ENCODE measurements at regions not wholly inside any gene's neighbourhood (a gene's known extent, or its start where the extent isn't known, plus 50 kb on each side); places are given as distances from the start of the nearest gene placed in this dataset.

GRCh38 chr10:113463083-113463482 is 89.8 kb upstream of the HABP2 start:
- Histone ChIP-seq H3K4me3 (ENCODE audit: low read length) (no peak overlapping the region), H3K9me3 (ENCODE audit: control insufficient read depth in 1 of 2, insufficient read depth in 1 of 2, low read length in 2 of 2) (no peaks in the 10 kb centered on the region), H3K36me3 (ENCODE audit: insufficient read depth, low read length) (no peaks in the 10 kb centered on the region), H3K27me3 (ENCODE audit: control insufficient read depth in 1 of 2, insufficient read depth in 2 of 2, low read length in 2 of 2) (peaks cover 0 to 15% of the 10 kb centered on the region in 2 experiments), H3K27ac (ENCODE audit: low read depth in 1 of 2, low read length in 2 of 2) (no peak overlapping the region), H3K4me1 (ENCODE audit: insufficient read depth, low read length) (no peaks in the 10 kb centered on the region)
- H3K4me3 Mint-ChIP-seq, result no peak overlapping the region
- no peak for TF ChIP-seq CTCF (IDR thresholded peaks at IDR 0.05)
- ATAC-seq (ENCODE audit: poor library complexity) (no peak), DNase-seq (no peak)
- no peak overlapping the region for H3K27ac Mint-ChIP-seq
- ChIA-PET POLR2A (no interaction called here), CTCF (no interaction called here)
- intact Hi-C loops (cut with DNase I, micrococcal nuclease), result no loop called here
- H3K27me3 Mint-ChIP-seq, result peaks cover 25% of the 10 kb centered on the region
- no peaks in the 10 kb centered on the region for H3K4me1 Mint-ChIP-seq (ENCODE audit: low read depth)
- no peaks in the 10 kb centered on the region for H3K36me3 Mint-ChIP-seq (ENCODE audit: low read depth)
- no peaks in the 10 kb centered on the region for H3K9me3 Mint-ChIP-seq

GRCh38 chr10:113463777-113464176 is 89.1 kb upstream of the HABP2 start:
- H3K4me1 Mint-ChIP-seq (ENCODE audit: low read depth), result no peaks in the 10 kb centered on the region
- ChIA-PET CTCF (no interaction called here), POLR2A (no interaction called here)
- H3K9me3 Mint-ChIP-seq, result no peaks in the 10 kb centered on the region
- H3K27me3 Mint-ChIP-seq, result peaks cover 18% of the 10 kb centered on the region
- no peak overlapping the region for H3K27ac ChIP-seq (ENCODE audit: low read depth in 1 of 2, low read length in 2 of 2)
- no peak overlapping the region for H3K27ac Mint-ChIP-seq
- DNase-seq, result no peak
- H3K36me3 Mint-ChIP-seq (ENCODE audit: low read depth), result no peaks in the 10 kb centered on the region
- peaks cover 0 to 10% of the 10 kb centered on the region in 2 experiments for H3K27me3 ChIP-seq (ENCODE audit: control insufficient read depth in 1 of 2, insufficient read depth in 2 of 2, low read length in 2 of 2)
- H3K36me3 ChIP-seq (ENCODE audit: insufficient read depth, low read length), result no peaks in the 10 kb centered on the region
- no peaks in the 10 kb centered on the region for H3K9me3 ChIP-seq (ENCODE audit: control insufficient read depth in 1 of 2, insufficient read depth in 1 of 2, low read length in 2 of 2)
- no peak overlapping the region for H3K4me3 ChIP-seq (ENCODE audit: low read length)
- H3K4me1 ChIP-seq (ENCODE audit: insufficient read depth, low read length), result no peaks in the 10 kb centered on the region
- no peak for TF ChIP-seq CTCF (IDR thresholded peaks at IDR 0.05)
- no peak for ATAC-seq (ENCODE audit: poor library complexity)
- intact Hi-C loops (cut with DNase I, micrococcal nuclease), result no loop called here
- no peak overlapping the region for H3K4me3 Mint-ChIP-seq

GRCh38 chr10:113469796-113470195 is 83.1 kb upstream of the HABP2 start:
- DNase-seq, result no peak
- H3K4me1 ChIP-seq (ENCODE audit: insufficient read depth, low read length), result no peaks in the 10 kb centered on the region
- no peaks in the 10 kb centered on the region for H3K36me3 Mint-ChIP-seq (ENCODE audit: low read depth)
- no peak overlapping the region for H3K4me3 ChIP-seq (ENCODE audit: low read length)
- no peaks in the 10 kb centered on the region for H3K36me3 ChIP-seq (ENCODE audit: insufficient read depth, low read length)
- H3K4me3 Mint-ChIP-seq, result no peak overlapping the region
- H3K9me3 Mint-ChIP-seq, result no peaks in the 10 kb centered on the region
- no peaks in the 10 kb centered on the region for H3K4me1 Mint-ChIP-seq (ENCODE audit: low read depth)
- no peak for TF ChIP-seq CTCF (IDR thresholded peaks at IDR 0.05)
- H3K9me3 ChIP-seq (ENCODE audit: control insufficient read depth in 1 of 2, insufficient read depth in 1 of 2, low read length in 2 of 2), result no peaks in the 10 kb centered on the region
- intact Hi-C loops (cut with DNase I, micrococcal nuclease), result no loop called here
- H3K27ac ChIP-seq (ENCODE audit: low read depth in 1 of 2, low read length in 2 of 2), result no peak overlapping the region
- H3K27ac Mint-ChIP-seq, result no peak overlapping the region
- CTCF ChIA-PET, result no interaction called here
- ATAC-seq (ENCODE audit: poor library complexity), result no peak
- POLR2A ChIA-PET, result no interaction called here
- H3K27me3 ChIP-seq (ENCODE audit: control insufficient read depth in 1 of 2, insufficient read depth in 2 of 2, low read length in 2 of 2), result no peaks in the 10 kb centered on the region
- no peaks in the 10 kb centered on the region for H3K27me3 Mint-ChIP-seq

All from CD4-positive, alpha-beta T cell (primary cell).